ENCODE measurements at regions not wholly inside any gene's neighbourhood (a gene's known extent, or its start where the extent isn't known, plus 50 kb on each side); places are given as distances from the start of the nearest gene placed in this dataset.

- TF ChIP-seq, protein P1, sequence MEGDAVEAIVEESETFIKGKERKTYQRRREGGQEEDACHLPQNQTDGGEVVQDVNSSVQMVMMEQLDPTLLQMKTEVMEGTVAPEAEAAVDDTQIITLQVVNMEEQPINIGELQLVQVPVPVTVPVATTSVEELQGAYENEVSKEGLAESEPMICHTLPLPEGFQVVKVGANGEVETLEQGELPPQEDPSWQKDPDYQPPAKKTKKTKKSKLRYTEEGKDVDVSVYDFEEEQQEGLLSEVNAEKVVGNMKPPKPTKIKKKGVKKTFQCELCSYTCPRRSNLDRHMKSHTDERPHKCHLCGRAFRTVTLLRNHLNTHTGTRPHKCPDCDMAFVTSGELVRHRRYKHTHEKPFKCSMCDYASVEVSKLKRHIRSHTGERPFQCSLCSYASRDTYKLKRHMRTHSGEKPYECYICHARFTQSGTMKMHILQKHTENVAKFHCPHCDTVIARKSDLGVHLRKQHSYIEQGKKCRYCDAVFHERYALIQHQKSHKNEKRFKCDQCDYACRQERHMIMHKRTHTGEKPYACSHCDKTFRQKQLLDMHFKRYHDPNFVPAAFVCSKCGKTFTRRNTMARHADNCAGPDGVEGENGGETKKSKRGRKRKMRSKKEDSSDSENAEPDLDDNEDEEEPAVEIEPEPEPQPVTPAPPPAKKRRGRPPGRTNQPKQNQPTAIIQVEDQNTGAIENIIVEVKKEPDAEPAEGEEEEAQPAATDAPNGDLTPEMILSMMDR (IDR thresholded peaks at IDR 0.05; ENCODE audit: insufficient read depth, low read length, poor library complexity, severe bottlenecking), result no peak
- no peak for TF ChIP-seq EZH2phosphoT487 (conservative IDR thresholded peaks at IDR 0.05; ENCODE audit: low read length)
Measured at GRCh38 chr7:10312942-10313341, 660.7 kb upstream of the PHF14 start.
